Smooth muscle cell (in vitro differentiated cells): ENCODE measurements at regions not wholly inside any gene's neighbourhood (a gene's known extent, or its start where the extent isn't known, plus 50 kb on each side); places are given as distances from the start of the nearest gene placed in this dataset.

Source experiments
- DNase-seq: peaks from one replicate; lab custom pipeline; 2025; ENCODE audit not compliant: unreplicated experiment; lab: John Stamatoyannopoulos, UW
- H2AFZ ChIP-seq: fragments of 200-600 bp; sonication (generic); 2 replicates; pipeline ENCODE4 v1.6.0; 2016; ENCODE audit warnings: antibody characterized with exemption, low read depth, mild to moderate bottlenecking
- H3F3A ChIP-seq: fragments of 200-600 bp; sonication (generic); 2 replicates; pipeline ENCODE4 v1.6.0; 2017; ENCODE audit warnings: antibody characterized with exemption, low read depth
- H3K27ac ChIP-seq: fragments of 200-600 bp; sonication (generic); 2 replicates; pipeline ENCODE4 v1.5.1; 2016; ENCODE audit warnings: low read depth, mild to moderate bottlenecking
- H3K27me3 ChIP-seq: fragments of 200-600 bp; sonication (generic); 2 replicates; pipeline ENCODE4 v1.6.1; 2016; ENCODE audit warnings: low read depth, mild to moderate bottlenecking
- H3K36me3 ChIP-seq: fragments of 200-600 bp; sonication (generic); 2 replicates; pipeline ENCODE4 v1.5.1; 2016; ENCODE audit warnings: low read depth
- H3K4me1 ChIP-seq: fragments of 200-600 bp; sonication (generic); 2 replicates; pipeline ENCODE4 v1.5.1; 2016; ENCODE audit warnings: low read depth
- H3K4me2 ChIP-seq: fragments of 200-600 bp; sonication (generic); 2 replicates; pipeline ENCODE4 v1.6.0; 2016; ENCODE audit warnings: mild to moderate bottlenecking
- H3K4me3 ChIP-seq: fragments of 200-600 bp; sonication (generic); 2 replicates; pipeline ENCODE4 v1.5.1; 2016; ENCODE audit warnings: mild to moderate bottlenecking
- H3K79me2 ChIP-seq: fragments of 200-600 bp; sonication (generic); 2 replicates; pipeline ENCODE4 v1.6.0; 2016; ENCODE audit warnings: low read depth, mild to moderate bottlenecking
- H3K9ac ChIP-seq: fragments of 200-600 bp; sonication (generic); 2 replicates; pipeline ENCODE4 v1.6.0; 2016; ENCODE audit warnings: low read depth
- H3K9me3 ChIP-seq: fragments of 200-600 bp; sonication (generic); replicated peaks from 2 replicates; pipeline ENCODE4 v1.5.1; 2016; ENCODE audit warnings: low read depth
- H4K20me1 ChIP-seq: fragments of 200-600 bp; sonication (generic); 2 replicates; pipeline ENCODE4 v1.6.0; 2016; ENCODE audit warnings: low read depth
- WGBS: methylation state at CpG from one replicate; pipeline ENCODE4 v1.1.7; 2016; ENCODE audit warnings: low lambda C conversion rate; 5-methylcytosine and 5-hydroxymethylcytosine counted together
- TF ChIP-seq, protein P1 (sequence below): fragments of 200-600 bp; sonication (generic); IDR thresholded peaks from 2 replicates; pipeline ENCODE4 v1.5.1; 2017; ENCODE audit warnings: borderline replicate concordance, mild to moderate bottlenecking, antibody characterized with exemption; ENCODE audit not compliant: insufficient read depth, poor library complexity, severe bottlenecking

- H3K36me3 ChIP-seq, result no peaks in the 10 kb centered on the region
- no peaks in the 10 kb centered on the region for H3K9me3 ChIP-seq
- H3K4me3 ChIP-seq, result no peak overlapping the region
- H3K4me1 ChIP-seq, result no peaks in the 10 kb centered on the region
- no peaks in the 10 kb centered on the region for H3F3A ChIP-seq
- H4K20me1 ChIP-seq, result no peaks in the 10 kb centered on the region
- no peak overlapping the region for H3K9ac ChIP-seq
- H3K27ac ChIP-seq, result no peak overlapping the region
- H3K27me3 ChIP-seq, result no peaks in the 10 kb centered on the region
- no peaks in the 10 kb centered on the region for H3K79me2 ChIP-seq
- no peak overlapping the region for H3K4me2 ChIP-seq
- 64% methylated on average over 4 of the region's 4 CpGs for WGBS
- no peak for DNase-seq
- H2AFZ ChIP-seq, result no peak overlapping the region
- TF ChIP-seq, protein P1, sequence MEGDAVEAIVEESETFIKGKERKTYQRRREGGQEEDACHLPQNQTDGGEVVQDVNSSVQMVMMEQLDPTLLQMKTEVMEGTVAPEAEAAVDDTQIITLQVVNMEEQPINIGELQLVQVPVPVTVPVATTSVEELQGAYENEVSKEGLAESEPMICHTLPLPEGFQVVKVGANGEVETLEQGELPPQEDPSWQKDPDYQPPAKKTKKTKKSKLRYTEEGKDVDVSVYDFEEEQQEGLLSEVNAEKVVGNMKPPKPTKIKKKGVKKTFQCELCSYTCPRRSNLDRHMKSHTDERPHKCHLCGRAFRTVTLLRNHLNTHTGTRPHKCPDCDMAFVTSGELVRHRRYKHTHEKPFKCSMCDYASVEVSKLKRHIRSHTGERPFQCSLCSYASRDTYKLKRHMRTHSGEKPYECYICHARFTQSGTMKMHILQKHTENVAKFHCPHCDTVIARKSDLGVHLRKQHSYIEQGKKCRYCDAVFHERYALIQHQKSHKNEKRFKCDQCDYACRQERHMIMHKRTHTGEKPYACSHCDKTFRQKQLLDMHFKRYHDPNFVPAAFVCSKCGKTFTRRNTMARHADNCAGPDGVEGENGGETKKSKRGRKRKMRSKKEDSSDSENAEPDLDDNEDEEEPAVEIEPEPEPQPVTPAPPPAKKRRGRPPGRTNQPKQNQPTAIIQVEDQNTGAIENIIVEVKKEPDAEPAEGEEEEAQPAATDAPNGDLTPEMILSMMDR, result no peak
Observed at GRCh38 chrX:104318330-104319009, 63.7 kb upstream of the ESX1 start.

DNA sequence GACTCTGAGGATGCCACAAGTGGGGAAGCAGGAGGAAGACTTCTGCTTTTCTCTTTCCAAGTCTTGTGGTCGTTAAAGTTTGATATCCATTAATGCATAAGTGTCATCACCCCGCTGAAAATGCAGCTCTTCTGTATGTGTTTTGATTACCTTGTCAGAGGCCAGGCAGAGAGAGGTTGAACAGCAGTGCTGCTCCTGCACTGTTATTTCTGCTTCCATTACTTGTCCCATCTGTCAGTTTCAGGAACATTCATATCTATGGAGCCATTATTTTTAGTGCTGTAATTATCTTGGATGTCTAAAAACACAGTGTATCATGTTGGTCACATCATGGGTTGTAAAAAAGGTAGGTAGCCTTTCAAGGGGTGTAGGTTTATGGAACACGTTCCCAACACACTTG lies 62.0 kb upstream of the ESX1 start:
- no peaks in the 10 kb centered on the region for H3K79me2 ChIP-seq
- H3K27ac ChIP-seq, result no peak overlapping the region
- H3K27me3 ChIP-seq, result no peaks in the 10 kb centered on the region
- H3K4me3 ChIP-seq, result no peak overlapping the region
- no peaks in the 10 kb centered on the region for H3K4me1 ChIP-seq
- TF ChIP-seq, protein P1, result no peak
- DNase-seq, result no peak
- no peaks in the 10 kb centered on the region for H3F3A ChIP-seq
- no peak overlapping the region for H3K9ac ChIP-seq
- WGBS, result 77% methylated on average over 3 of the region's 3 CpGs
- no peaks in the 10 kb centered on the region for H3K36me3 ChIP-seq
- no peaks in the 10 kb centered on the region for H4K20me1 ChIP-seq
- no peaks in the 10 kb centered on the region for H3K9me3 ChIP-seq
- no peak overlapping the region for H2AFZ ChIP-seq
- H3K4me2 ChIP-seq, result no peak overlapping the region

DNA sequence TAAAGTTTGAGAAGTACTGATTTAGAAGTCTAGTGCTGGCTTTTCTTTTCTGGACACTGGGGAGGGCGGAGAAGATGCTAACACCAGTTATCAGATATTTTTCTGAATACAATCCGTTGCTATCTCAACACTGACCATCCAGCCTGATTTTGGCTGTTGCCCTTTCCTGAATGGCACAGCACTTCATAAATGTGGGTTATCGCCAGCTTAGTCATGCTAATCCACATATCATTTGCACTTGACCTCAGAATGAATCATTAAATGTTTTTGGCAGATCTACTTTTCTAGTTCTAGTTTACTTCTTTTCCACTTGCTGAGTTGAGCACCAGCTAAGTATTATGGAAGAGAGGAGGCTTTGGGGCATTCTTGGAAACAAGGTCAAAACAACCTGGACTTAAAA lies 60.8 kb upstream of the ESX1 start:
- no peaks in the 10 kb centered on the region for H3K4me1 ChIP-seq
- no peak overlapping the region for H3K4me2 ChIP-seq
- no peaks in the 10 kb centered on the region for H3F3A ChIP-seq
- 38% methylated on average over 3 of the region's 3 CpGs for WGBS
- H4K20me1 ChIP-seq, result no peaks in the 10 kb centered on the region
- no peak overlapping the region for H3K27ac ChIP-seq
- no peaks in the 10 kb centered on the region for H3K27me3 ChIP-seq
- H3K9ac ChIP-seq, result no peak overlapping the region
- no peak for DNase-seq
- no peaks in the 10 kb centered on the region for H3K36me3 ChIP-seq
- no peaks in the 10 kb centered on the region for H3K79me2 ChIP-seq
- no peaks in the 10 kb centered on the region for H3K9me3 ChIP-seq
- H3K4me3 ChIP-seq, result no peak overlapping the region
- H2AFZ ChIP-seq, result no peak overlapping the region
- TF ChIP-seq, protein P1, result no peak

- no peak for DNase-seq
- no peak overlapping the region for H3K4me2 ChIP-seq
- H2AFZ ChIP-seq, result no peak overlapping the region
- TF ChIP-seq, protein P1, result no peak
- H3K9me3 ChIP-seq, result no peaks in the 10 kb centered on the region
- H3K4me1 ChIP-seq, result no peaks in the 10 kb centered on the region
- H4K20me1 ChIP-seq, result no peaks in the 10 kb centered on the region
- no peaks in the 10 kb centered on the region for H3K79me2 ChIP-seq
- WGBS, result 53% methylated on average over 2 of the region's 2 CpGs
- H3K9ac ChIP-seq, result no peak overlapping the region
- H3K27ac ChIP-seq, result no peak overlapping the region
- no peaks in the 10 kb centered on the region for H3K27me3 ChIP-seq
- no peaks in the 10 kb centered on the region for H3F3A ChIP-seq
- H3K4me3 ChIP-seq, result no peak overlapping the region
- H3K36me3 ChIP-seq, result no peaks in the 10 kb centered on the region
Observed at GRCh38 chrX:104310657-104311254, 56.0 kb upstream of the ESX1 start.
